ENCODE measurements at regions not wholly inside any gene's neighbourhood (a gene's known extent, or its start where the extent isn't known, plus 50 kb on each side); places are given as distances from the start of the nearest gene placed in this dataset.

GRCh38 chr22:26952451-26953011, 295.1 kb downstream of the MIAT start:
- Histone ChIP-seq H3K23ac (ENCODE audit: low read depth, low read length, poor library complexity) (no peak overlapping the region), H3K9me3 (replicated peaks in 1 of 2; ENCODE audit: control insufficient read depth in 2 of 2, insufficient read depth in 1 of 2, low read depth in 1 of 2, low read length in 2 of 2) (no peaks in the 10 kb centered on the region), H3K79me1 (ENCODE audit: low read depth, low read length) (no peaks in the 10 kb centered on the region), H2BK5ac (ENCODE audit: low read length) (no peak overlapping the region), H3K36me3 (replicated peaks in 1 of 2; ENCODE audit: control insufficient read depth in 2 of 2, insufficient read depth in 2 of 2, low read length in 2 of 2) (no peaks in the 10 kb centered on the region), H2AK5ac (ENCODE audit: low read depth, low read length) (no peak overlapping the region), H2BK120ac (ENCODE audit: low read depth, low read length) (no peak overlapping the region), H4K8ac (ENCODE audit: low read depth, low read length) (no peak overlapping the region), H3K4me2 (ENCODE audit: insufficient read depth, low read length, poor library complexity, severe bottlenecking) (peak overlapping the region; percentile 34), H2AFZ (ENCODE audit: low read length) (no peak overlapping the region), H3K14ac (ENCODE audit: low read length) (no peak overlapping the region), H2BK15ac (ENCODE audit: low read length) (no peak overlapping the region), H3K27ac (replicated peaks; ENCODE audit: low read length) (no peak overlapping the region), H4K91ac (ENCODE audit: low read depth, low read length, poor library complexity) (no peak overlapping the region), H3K4me3 (ENCODE audit: low read length in 2 of 2) (no peak overlapping the region), H3K27me3 (ENCODE audit: control insufficient read depth in 3 of 3, insufficient read depth in 3 of 3, low read depth in 1 of 3, low read length in 3 of 3) (peaks cover 0 to 57% (median 18%) of the 10 kb centered on the region in 3 experiments), H3K4ac (ENCODE audit: low read length) (no peak overlapping the region), H3K18ac (ENCODE audit: low read length) (no peak overlapping the region), H3K4me1 (ENCODE audit: control insufficient read depth in 2 of 2, insufficient read depth in 1 of 2, low read depth in 1 of 2, low read length in 2 of 2) (peaks cover 9 to 13% of the 10 kb centered on the region in 2 donors), H3K9ac (ENCODE audit: low read depth, low read length, poor library complexity) (no peak overlapping the region), H2BK12ac (ENCODE audit: low read length) (no peak overlapping the region)
- no CpG with 5 or more reads among the region's 15 CpGs for WGBS, 2 donors (ENCODE audit: extremely low coverage in 2 of 2, insufficient read length in 2 of 2, insufficient replicate concordance in 1 of 2)
- peak; percentile 30 for DNase-seq (ENCODE audit: low spot score)

GRCh38 chr22:26953012-26953883, 295.9 kb downstream of the MIAT start:
- Histone ChIP-seq H3K14ac (ENCODE audit: low read length) (no peak overlapping the region), H3K9ac (ENCODE audit: low read depth, low read length, poor library complexity) (no peak overlapping the region), H2BK120ac (ENCODE audit: low read depth, low read length) (no peak overlapping the region), H3K79me1 (ENCODE audit: low read depth, low read length) (no peaks in the 10 kb centered on the region), H3K18ac (ENCODE audit: low read length) (no peak overlapping the region), H3K36me3 (replicated peaks in 1 of 2; ENCODE audit: control insufficient read depth in 2 of 2, insufficient read depth in 2 of 2, low read length in 2 of 2) (no peaks in the 10 kb centered on the region), H3K23ac (ENCODE audit: low read depth, low read length, poor library complexity) (no peak overlapping the region), H3K4me2 (ENCODE audit: insufficient read depth, low read length, poor library complexity, severe bottlenecking) (peak overlapping the region; percentile 34), H4K91ac (ENCODE audit: low read depth, low read length, poor library complexity) (no peak overlapping the region), H3K4me1 (ENCODE audit: control insufficient read depth in 2 of 2, insufficient read depth in 1 of 2, low read depth in 1 of 2, low read length in 2 of 2) (peaks cover 9 to 13% of the 10 kb centered on the region in 2 donors), H3K4ac (ENCODE audit: low read length) (no peak overlapping the region), H2AFZ (ENCODE audit: low read length) (no peak overlapping the region), H3K9me3 (replicated peaks in 1 of 2; ENCODE audit: control insufficient read depth in 2 of 2, insufficient read depth in 1 of 2, low read depth in 1 of 2, low read length in 2 of 2) (no peaks in the 10 kb centered on the region), H3K27ac (replicated peaks; ENCODE audit: low read length) (peak overlapping the region; percentile 6), H2BK12ac (ENCODE audit: low read length) (no peak overlapping the region), H3K27me3 (ENCODE audit: control insufficient read depth in 3 of 3, insufficient read depth in 3 of 3, low read depth in 1 of 3, low read length in 3 of 3) (peaks cover 0 to 62% (median 18%) of the 10 kb centered on the region in 3 experiments), H3K4me3 (ENCODE audit: low read length in 2 of 2) (no peak overlapping the region), H2BK5ac (ENCODE audit: low read length) (no peak overlapping the region), H2BK15ac (ENCODE audit: low read length) (no peak overlapping the region), H2AK5ac (ENCODE audit: low read depth, low read length) (no peak overlapping the region), H4K8ac (ENCODE audit: low read depth, low read length) (no peak overlapping the region)
- WGBS, 2 donors (ENCODE audit: extremely low coverage in 2 of 2, insufficient read length in 2 of 2, insufficient replicate concordance in 1 of 2) = no CpG with 5 or more reads among the region's 17 CpGs
- DNase-seq (ENCODE audit: low spot score) = peak; percentile 42

GRCh38 chr22:26956371-26956770, 299.0 kb downstream of the MIAT start:
- peaks cover 0 to 72% (median 18%) of the 10 kb centered on the region in 3 experiments for H3K27me3 ChIP-seq (ENCODE audit: control insufficient read depth in 3 of 3, insufficient read depth in 3 of 3, low read depth in 1 of 3, low read length in 3 of 3)
- WGBS, 2 donors (ENCODE audit: extremely low coverage in 2 of 2, insufficient read length in 2 of 2, insufficient replicate concordance in 1 of 2) = no CpG with 5 or more reads among the region's 4 CpGs

GRCh38 chr22:26957176-26957575, 299.8 kb downstream of the MIAT start:
- peaks cover 0 to 64% (median 18%) of the 10 kb centered on the region in 3 experiments for H3K27me3 ChIP-seq (ENCODE audit: control insufficient read depth in 3 of 3, insufficient read depth in 3 of 3, low read depth in 1 of 3, low read length in 3 of 3)

More at GRCh38 chr22:26956371-26956770, 299.0 kb downstream of the MIAT start:
- no peak overlapping the region for H4K91ac ChIP-seq (ENCODE audit: low read depth, low read length, poor library complexity)
- H2BK15ac ChIP-seq (ENCODE audit: low read length) = no peak overlapping the region
- no peak overlapping the region for H3K4me3 ChIP-seq (ENCODE audit: low read length in 2 of 2)
- H3K27ac ChIP-seq (replicated peaks; ENCODE audit: low read length) = no peak overlapping the region
- no peak overlapping the region for H3K4ac ChIP-seq (ENCODE audit: low read length)
- H3K79me1 ChIP-seq (ENCODE audit: low read depth, low read length) = no peaks in the 10 kb centered on the region
- H3K14ac ChIP-seq (ENCODE audit: low read length) = no peak overlapping the region
- H4K8ac ChIP-seq (ENCODE audit: low read depth, low read length) = no peak overlapping the region
- no peak overlapping the region for H3K23ac ChIP-seq (ENCODE audit: low read depth, low read length, poor library complexity)
- no peak overlapping the region for H3K18ac ChIP-seq (ENCODE audit: low read length)
- H2AFZ ChIP-seq (ENCODE audit: low read length) = no peak overlapping the region
- no peak overlapping the region for H3K9ac ChIP-seq (ENCODE audit: low read depth, low read length, poor library complexity)
- no peak overlapping the region for H2BK12ac ChIP-seq (ENCODE audit: low read length)
- H2BK5ac ChIP-seq (ENCODE audit: low read length) = no peak overlapping the region
- H3K36me3 ChIP-seq (replicated peaks in 1 of 2; ENCODE audit: control insufficient read depth in 2 of 2, insufficient read depth in 2 of 2, low read length in 2 of 2) = no peaks in the 10 kb centered on the region
- H3K9me3 ChIP-seq (replicated peaks in 1 of 2; ENCODE audit: control insufficient read depth in 2 of 2, insufficient read depth in 1 of 2, low read depth in 1 of 2, low read length in 2 of 2) = no peaks in the 10 kb centered on the region
- H3K4me1 ChIP-seq (ENCODE audit: control insufficient read depth in 2 of 2, insufficient read depth in 1 of 2, low read depth in 1 of 2, low read length in 2 of 2) = peaks cover 9 to 13% of the 10 kb centered on the region in 2 donors
- no peak for DNase-seq (ENCODE audit: low spot score)
- no peak overlapping the region for H2AK5ac ChIP-seq (ENCODE audit: low read depth, low read length)
- H3K4me2 ChIP-seq (ENCODE audit: insufficient read depth, low read length, poor library complexity, severe bottlenecking) = no peak overlapping the region
- no peak overlapping the region for H2BK120ac ChIP-seq (ENCODE audit: low read depth, low read length)

More at GRCh38 chr22:26957176-26957575, 299.8 kb downstream of the MIAT start:
- no peak for DNase-seq (ENCODE audit: low spot score)
- Histone ChIP-seq H2BK12ac (ENCODE audit: low read length) (no peak overlapping the region), H3K23ac (ENCODE audit: low read depth, low read length, poor library complexity) (no peak overlapping the region), H2BK120ac (ENCODE audit: low read depth, low read length) (no peak overlapping the region), H3K4me3 (ENCODE audit: low read length in 2 of 2) (no peak overlapping the region), H3K9ac (ENCODE audit: low read depth, low read length, poor library complexity) (no peak overlapping the region), H4K8ac (ENCODE audit: low read depth, low read length) (no peak overlapping the region), H3K4me2 (ENCODE audit: insufficient read depth, low read length, poor library complexity, severe bottlenecking) (no peak overlapping the region), H2AK5ac (ENCODE audit: low read depth, low read length) (no peak overlapping the region), H3K18ac (ENCODE audit: low read length) (no peak overlapping the region), H4K91ac (ENCODE audit: low read depth, low read length, poor library complexity) (no peak overlapping the region), H3K4me1 (ENCODE audit: control insufficient read depth in 2 of 2, insufficient read depth in 1 of 2, low read depth in 1 of 2, low read length in 2 of 2) (peaks cover 9 to 13% of the 10 kb centered on the region in 2 donors), H3K14ac (ENCODE audit: low read length) (no peak overlapping the region), H3K27ac (replicated peaks; ENCODE audit: low read length) (no peak overlapping the region), H3K36me3 (replicated peaks in 1 of 2; ENCODE audit: control insufficient read depth in 2 of 2, insufficient read depth in 2 of 2, low read length in 2 of 2) (no peaks in the 10 kb centered on the region), H3K4ac (ENCODE audit: low read length) (no peak overlapping the region), H3K9me3 (replicated peaks in 1 of 2; ENCODE audit: control insufficient read depth in 2 of 2, insufficient read depth in 1 of 2, low read depth in 1 of 2, low read length in 2 of 2) (no peaks in the 10 kb centered on the region), H2BK5ac (ENCODE audit: low read length) (no peak overlapping the region), H2AFZ (ENCODE audit: low read length) (no peak overlapping the region), H3K79me1 (ENCODE audit: low read depth, low read length) (no peaks in the 10 kb centered on the region), H2BK15ac (ENCODE audit: low read length) (no peak overlapping the region)
- no CpG with 5 or more reads among the region's 3 CpGs for WGBS, 2 donors (ENCODE audit: extremely low coverage in 2 of 2, insufficient read length in 2 of 2, insufficient replicate concordance in 1 of 2)

Data from neuronal stem cell (in vitro differentiated cells).